Peyer's patch (tissue), 4 donors: ENCODE measurements at regions not wholly inside any gene's neighbourhood (a gene's known extent, or its start where the extent isn't known, plus 50 kb on each side); places are given as distances from the start of the nearest gene placed in this dataset.

Source experiments
- DNase-seq, 3 donors: peaks; one replicate each; pipeline ENCODE4 v3.0.0-alpha.2; 2017 to 2019
- H3K27ac ChIP-seq, 4 donors: fragments of 200-600 bp; sonication (generic); one replicate each; pipeline ENCODE4 v1.5.1; 2016 to 2019
- H3K27me3 ChIP-seq, 2 donors: fragments of 200-600 bp; sonication (generic); one replicate each; pipeline ENCODE4 v1.5.1; 2019
- H3K36me3 ChIP-seq, 3 donors: fragments of 200-600 bp; sonication (generic); one replicate each; pipeline ENCODE4 v1.5.1; 2016 to 2019
- H3K4me1 ChIP-seq, 4 donors: fragments of 200-600 bp; sonication (generic); one replicate each; pipeline ENCODE4 v1.5.1; 2016 to 2019
- H3K4me3 ChIP-seq, 4 donors: fragments of 200-600 bp; sonication (generic); 1 replicate in 3 of 4; 2 replicates in 1 of 4; pipeline ENCODE4 v1.5.1; 2016 to 2019; ENCODE audit warnings: mild to moderate bottlenecking in 1 of 4
- H3K9me3 ChIP-seq, 4 donors: fragments of 200-600 bp; sonication (generic); one replicate each; pipeline ENCODE4 v1.5.1; 2016 to 2019; ENCODE audit warnings: mild to moderate bottlenecking in 1 of 4
- CTCF ChIP-seq, 6 experiments: fragments of 450-650 bp in 4 of 6; fragments of 200-600 bp in 2 of 6; sonication (generic) in 1 of 6; IDR thresholded peaks; one replicate each; pipeline ENCODE4 v1.5.1; 2017 to 2019; ENCODE audit warnings: antibody characterized with exemption in 6 of 6, mild to moderate bottlenecking in 3 of 6, moderate library complexity in 1 of 6
- POLR2A ChIP-seq, 2 donors: fragments of 450-650 bp; IDR thresholded peaks; one replicate each; pipeline ENCODE4 v1.5.1; 2017; ENCODE audit warnings: antibody characterized with exemption in 2 of 2, mild to moderate bottlenecking in 2 of 2, moderate library complexity in 2 of 2

- Histone ChIP-seq H3K27ac (no peak overlapping the region), H3K4me1 (no peaks in the 10 kb centered on the region), H3K36me3 (no peaks in the 10 kb centered on the region), H3K4me3 (no peak overlapping the region), H3K9me3 (peaks cover 0 to 18% (median 0%) of the 10 kb centered on the region in 4 donors), H3K27me3 (no peaks in the 10 kb centered on the region)
- TF ChIP-seq POLR2A (IDR thresholded peaks at IDR 0.05) (no peak), CTCF (IDR thresholded peaks at IDR 0.05) (no peak)
- peak in 1 of 3 donors; percentile 25 for DNase-seq
Measured at GRCh38 chr1:4010284-4010683, 110.2 kb upstream of the C1orf174 start.

GRCh38 chr1:4010814-4011605, 110.9 kb upstream of the C1orf174 start:
- peaks cover 0 to 18% (median 0%) of the 10 kb centered on the region in 4 donors for H3K9me3 ChIP-seq
- no peaks in the 10 kb centered on the region for H3K36me3 ChIP-seq
- no peaks in the 10 kb centered on the region for H3K27me3 ChIP-seq
- no peak overlapping the region for H3K27ac ChIP-seq
- TF ChIP-seq CTCF (IDR thresholded peaks at IDR 0.05) (no peak), POLR2A (IDR thresholded peaks at IDR 0.05) (no peak)
- H3K4me1 ChIP-seq: no peaks in the 10 kb centered on the region
- peak; percentile 11 to 33 (median 26) for DNase-seq
- H3K4me3 ChIP-seq: no peak overlapping the region

- Histone ChIP-seq H3K4me1 (no peaks in the 10 kb centered on the region), H3K27me3 (no peaks in the 10 kb centered on the region), H3K4me3 (no peak overlapping the region), H3K36me3 (no peaks in the 10 kb centered on the region), H3K9me3 (no peaks in the 10 kb centered on the region), H3K27ac (no peak overlapping the region)
- peak in 2 of 3 donors; percentile 5 to 20 for DNase-seq
- no peak for TF ChIP-seq POLR2A (IDR thresholded peaks at IDR 0.05)
- TF ChIP-seq CTCF (IDR thresholded peaks at IDR 0.05): no peak
Measured at GRCh38 chr1:4016351-4017130, 116.5 kb upstream of the C1orf174 start.

GRCh38 chr1:4017636-4018365, 117.7 kb upstream of the C1orf174 start:
- no peak overlapping the region for H3K27ac ChIP-seq
- H3K36me3 ChIP-seq: no peaks in the 10 kb centered on the region
- no peaks in the 10 kb centered on the region for H3K9me3 ChIP-seq
- no peaks in the 10 kb centered on the region for H3K4me1 ChIP-seq
- no peaks in the 10 kb centered on the region for H3K27me3 ChIP-seq
- TF ChIP-seq CTCF (IDR thresholded peaks at IDR 0.05) (no peak), POLR2A (IDR thresholded peaks at IDR 0.05) (no peak)
- no peak overlapping the region for H3K4me3 ChIP-seq
- no peak for DNase-seq

- Histone ChIP-seq H3K9me3 (no peaks in the 10 kb centered on the region), H3K36me3 (no peaks in the 10 kb centered on the region), H3K4me1 (no peaks in the 10 kb centered on the region), H3K27ac (no peak overlapping the region), H3K4me3 (no peak overlapping the region), H3K27me3 (no peaks in the 10 kb centered on the region)
- DNase-seq: no peak
- TF ChIP-seq CTCF (IDR thresholded peaks at IDR 0.05) (no peak), POLR2A (IDR thresholded peaks at IDR 0.05) (no peak)
Measured at GRCh38 chr1:4018466-4019146, 118.5 kb upstream of the C1orf174 start.
